ENCODE measurements at regions not wholly inside any gene's neighbourhood (a gene's known extent, or its start where the extent isn't known, plus 50 kb on each side); places are given as distances from the start of the nearest gene placed in this dataset.

GRCh38 chr7:50959560-50959959 lies 176.9 kb upstream of the GRB10 start:
- Mint-ChIP-seq H3K4me3 (ENCODE audit: unreplicated experiment) (no peak overlapping the region), H3K27ac (ENCODE audit: low read depth, unreplicated experiment) (no peak overlapping the region), H3K27me3 (ENCODE audit: insufficient read depth, unreplicated experiment) (no peaks in the 10 kb centered on the region), H3K9me3 (ENCODE audit: unreplicated experiment) (no peaks in the 10 kb centered on the region), H3K36me3 (ENCODE audit: insufficient read depth, unreplicated experiment) (no peaks in the 10 kb centered on the region), H3K4me1 (ENCODE audit: insufficient read depth, unreplicated experiment) (peaks cover 22% of the 10 kb centered on the region)
- ChIA-PET CTCF (interaction anchor here (0.6 to 1.3 kb wide), 2 partner anchors 9 to 71 kb away, joined by 3 read pairs; no protein-coding TSS in a partner anchor), POLR2A (no interaction called here)
- no peak for DNase-seq (ENCODE audit: unreplicated experiment)
- BruUV-seq (replicated peaks) = no TSS peak
- TF ChIP-seq CTCF (IDR thresholded peaks at IDR 0.05; ENCODE audit: unreplicated experiment) = no peak
- intact Hi-C loops (cut with micrococcal nuclease) = no loop called here

DNA sequence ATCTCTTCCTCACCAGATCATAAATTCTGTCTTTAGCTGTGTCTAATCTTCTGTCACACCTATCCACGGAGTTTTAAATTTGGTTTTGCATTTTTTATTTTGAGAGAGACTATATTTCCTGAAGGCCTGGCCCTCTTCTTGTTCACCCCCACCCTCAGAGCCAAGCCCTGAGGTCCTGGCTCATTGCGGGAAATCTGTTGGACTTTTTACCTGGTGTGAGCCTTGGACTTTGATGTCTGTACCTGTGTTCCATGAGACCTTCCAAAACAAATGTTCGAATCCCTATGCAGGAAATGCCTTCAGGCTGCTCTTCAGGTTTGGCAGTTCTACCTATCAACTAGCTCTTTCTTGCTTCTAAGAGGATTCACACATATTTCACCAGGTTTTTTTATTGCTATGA lies 175.2 kb upstream of the GRB10 start:
- Mint-ChIP-seq H3K36me3 (ENCODE audit: insufficient read depth, unreplicated experiment) (no peaks in the 10 kb centered on the region), H3K4me3 (ENCODE audit: unreplicated experiment) (no peak overlapping the region), H3K27me3 (ENCODE audit: insufficient read depth, unreplicated experiment) (no peaks in the 10 kb centered on the region), H3K9me3 (ENCODE audit: unreplicated experiment) (no peaks in the 10 kb centered on the region), H3K4me1 (ENCODE audit: insufficient read depth, unreplicated experiment) (peaks cover 31% of the 10 kb centered on the region), H3K27ac (ENCODE audit: low read depth, unreplicated experiment) (no peak overlapping the region)
- BruUV-seq (replicated peaks) = no TSS peak
- intact Hi-C loops (cut with micrococcal nuclease) = no loop called here
- ChIA-PET CTCF (interaction anchor here (0.6 kb wide), 1 partner anchor 43 kb away, joined by 3 read pairs; no protein-coding TSS in a partner anchor), POLR2A (no interaction called here)
- no peak for TF ChIP-seq CTCF (IDR thresholded peaks at IDR 0.05; ENCODE audit: unreplicated experiment)
- DNase-seq (ENCODE audit: unreplicated experiment) = no peak

GRCh38 chr7:50957431-50957830 lies 174.7 kb upstream of the GRB10 start:
- POLR2A ChIA-PET = no interaction called here
- no TSS peak for BruUV-seq (replicated peaks)
- intact Hi-C loops (cut with micrococcal nuclease) = no loop called here

GRCh38 chr7:50956522-50957155 lies 173.9 kb upstream of the GRB10 start:
- ChIA-PET CTCF (interaction anchor here (0.7 kb wide), 1 partner anchor 204 kb away, joined by 3 read pairs; no protein-coding TSS in a partner anchor), POLR2A (no interaction called here)
- intact Hi-C loops (cut with micrococcal nuclease) = no loop called here
- Mint-ChIP-seq H3K36me3 (ENCODE audit: insufficient read depth, unreplicated experiment) (no peaks in the 10 kb centered on the region), H3K4me1 (ENCODE audit: insufficient read depth, unreplicated experiment) (peaks cover 24% of the 10 kb centered on the region), H3K27ac (ENCODE audit: low read depth, unreplicated experiment) (no peak overlapping the region), H3K9me3 (ENCODE audit: unreplicated experiment) (no peaks in the 10 kb centered on the region), H3K27me3 (ENCODE audit: insufficient read depth, unreplicated experiment) (no peaks in the 10 kb centered on the region), H3K4me3 (ENCODE audit: unreplicated experiment) (no peak overlapping the region)
- no peak for TF ChIP-seq CTCF (IDR thresholded peaks at IDR 0.05; ENCODE audit: unreplicated experiment)
- DNase-seq (ENCODE audit: unreplicated experiment) = peak; percentile 58
- BruUV-seq (replicated peaks) = no TSS peak

More at GRCh38 chr7:50957431-50957830, 174.7 kb upstream of the GRB10 start:
- TF ChIP-seq CTCF (IDR thresholded peaks at IDR 0.05; ENCODE audit: unreplicated experiment) = no peak
- no peak overlapping the region for H3K4me3 Mint-ChIP-seq (ENCODE audit: unreplicated experiment)
- no peaks in the 10 kb centered on the region for H3K27me3 Mint-ChIP-seq (ENCODE audit: insufficient read depth, unreplicated experiment)
- H3K9me3 Mint-ChIP-seq (ENCODE audit: unreplicated experiment) = no peaks in the 10 kb centered on the region
- DNase-seq (ENCODE audit: unreplicated experiment) = no peak
- CTCF ChIA-PET = interaction anchor here (0.6 to 0.7 kb wide), 2 partner anchors 44 to 203 kb away, joined by 3 read pairs; no protein-coding TSS in a partner anchor
- peaks cover 30% of the 10 kb centered on the region for H3K4me1 Mint-ChIP-seq (ENCODE audit: insufficient read depth, unreplicated experiment)
- H3K36me3 Mint-ChIP-seq (ENCODE audit: insufficient read depth, unreplicated experiment) = no peaks in the 10 kb centered on the region
- H3K27ac Mint-ChIP-seq (ENCODE audit: low read depth, unreplicated experiment) = no peak overlapping the region
